Smooth muscle cell (in vitro differentiated cells): ENCODE measurements at regions not wholly inside any gene's neighbourhood (a gene's known extent, or its start where the extent isn't known, plus 50 kb on each side); places are given as distances from the start of the nearest gene placed in this dataset.
A peak's percentile ranks its signal among the peaks of the same experiment; 100 is the strongest.

Source experiments
- DNase-seq: peaks from one replicate; lab custom pipeline; 2025; ENCODE audit not compliant: unreplicated experiment; lab: John Stamatoyannopoulos, UW
- H2AFZ ChIP-seq: fragments of 200-600 bp; sonication (generic); 2 replicates; pipeline ENCODE4 v1.6.0; 2016; ENCODE audit warnings: antibody characterized with exemption, low read depth, mild to moderate bottlenecking
- H3F3A ChIP-seq: fragments of 200-600 bp; sonication (generic); 2 replicates; pipeline ENCODE4 v1.6.0; 2017; ENCODE audit warnings: antibody characterized with exemption, low read depth
- H3K27ac ChIP-seq: fragments of 200-600 bp; sonication (generic); 2 replicates; pipeline ENCODE4 v1.5.1; 2016; ENCODE audit warnings: low read depth, mild to moderate bottlenecking
- H3K27me3 ChIP-seq: fragments of 200-600 bp; sonication (generic); 2 replicates; pipeline ENCODE4 v1.6.1; 2016; ENCODE audit warnings: low read depth, mild to moderate bottlenecking
- H3K36me3 ChIP-seq: fragments of 200-600 bp; sonication (generic); 2 replicates; pipeline ENCODE4 v1.5.1; 2016; ENCODE audit warnings: low read depth
- H3K4me1 ChIP-seq: fragments of 200-600 bp; sonication (generic); 2 replicates; pipeline ENCODE4 v1.5.1; 2016; ENCODE audit warnings: low read depth
- H3K4me2 ChIP-seq: fragments of 200-600 bp; sonication (generic); 2 replicates; pipeline ENCODE4 v1.6.0; 2016; ENCODE audit warnings: mild to moderate bottlenecking
- H3K4me3 ChIP-seq: fragments of 200-600 bp; sonication (generic); 2 replicates; pipeline ENCODE4 v1.5.1; 2016; ENCODE audit warnings: mild to moderate bottlenecking
- H3K79me2 ChIP-seq: fragments of 200-600 bp; sonication (generic); 2 replicates; pipeline ENCODE4 v1.6.0; 2016; ENCODE audit warnings: low read depth, mild to moderate bottlenecking
- H3K9ac ChIP-seq: fragments of 200-600 bp; sonication (generic); 2 replicates; pipeline ENCODE4 v1.6.0; 2016; ENCODE audit warnings: low read depth
- H3K9me3 ChIP-seq: fragments of 200-600 bp; sonication (generic); replicated peaks from 2 replicates; pipeline ENCODE4 v1.5.1; 2016; ENCODE audit warnings: low read depth
- H4K20me1 ChIP-seq: fragments of 200-600 bp; sonication (generic); 2 replicates; pipeline ENCODE4 v1.6.0; 2016; ENCODE audit warnings: low read depth
- CTCF ChIP-seq: fragments of 200-600 bp; sonication (generic); IDR thresholded peaks from 2 replicates; pipeline ENCODE4 v1.5.1; 2017; ENCODE audit warnings: borderline replicate concordance, mild to moderate bottlenecking, antibody characterized with exemption; ENCODE audit not compliant: insufficient read depth, poor library complexity, severe bottlenecking
- WGBS: methylation state at CpG from one replicate; pipeline ENCODE4 v1.1.7; 2016; ENCODE audit warnings: low lambda C conversion rate; 5-methylcytosine and 5-hydroxymethylcytosine counted together

GRCh38 chr18:55743133-55743532 lies 155.1 kb upstream of the TCF4 start:
- H3K4me1 ChIP-seq, result peaks cover 6% of the 10 kb centered on the region
- H2AFZ ChIP-seq, result no peak overlapping the region
- H3F3A ChIP-seq, result no peaks in the 10 kb centered on the region
- H3K4me3 ChIP-seq, result no peak overlapping the region
- H3K27ac ChIP-seq, result no peak overlapping the region
- TF ChIP-seq CTCF, result no peak
- no peaks in the 10 kb centered on the region for H3K9me3 ChIP-seq
- H3K36me3 ChIP-seq, result no peaks in the 10 kb centered on the region
- H3K9ac ChIP-seq, result no peak overlapping the region
- no peaks in the 10 kb centered on the region for H3K79me2 ChIP-seq
- no peaks in the 10 kb centered on the region for H4K20me1 ChIP-seq
- DNase-seq, result no peak
- 93% methylated on average over 2 of the region's 2 CpGs for WGBS
- no peaks in the 10 kb centered on the region for H3K27me3 ChIP-seq
- no peak overlapping the region for H3K4me2 ChIP-seq

- no peak overlapping the region for H3K9ac ChIP-seq
- H3K79me2 ChIP-seq, result no peaks in the 10 kb centered on the region
- 68% methylated on average over 2 of the region's 2 CpGs for WGBS
- no peak for TF ChIP-seq CTCF
- no peak overlapping the region for H3K4me2 ChIP-seq
- no peak overlapping the region for H3K4me3 ChIP-seq
- no peaks in the 10 kb centered on the region for H3K9me3 ChIP-seq
- H4K20me1 ChIP-seq, result no peaks in the 10 kb centered on the region
- H3F3A ChIP-seq, result no peaks in the 10 kb centered on the region
- DNase-seq, result no peak
- H2AFZ ChIP-seq, result no peak overlapping the region
- no peak overlapping the region for H3K27ac ChIP-seq
- no peaks in the 10 kb centered on the region for H3K27me3 ChIP-seq
- H3K36me3 ChIP-seq, result no peaks in the 10 kb centered on the region
- no peaks in the 10 kb centered on the region for H3K4me1 ChIP-seq
These were observed 151.5 kb upstream of the TCF4 start for GRCh38 chr18:55739488-55739887.

GRCh38 chr18:55738483-55739114 lies 150.6 kb upstream of the TCF4 start:
- Histone ChIP-seq H3K4me3 (no peak overlapping the region), H3K79me2 (no peaks in the 10 kb centered on the region), H3K27me3 (no peaks in the 10 kb centered on the region), H4K20me1 (no peaks in the 10 kb centered on the region), H3K36me3 (no peaks in the 10 kb centered on the region), H3K4me1 (no peaks in the 10 kb centered on the region), H3K9me3 (no peaks in the 10 kb centered on the region), H3F3A (no peaks in the 10 kb centered on the region), H3K4me2 (no peak overlapping the region), H3K9ac (peak overlapping the region; percentile 4), H2AFZ (no peak overlapping the region), H3K27ac (peak overlapping the region; percentile 80)
- no peak for TF ChIP-seq CTCF
- WGBS, result 83% methylated on average over 3 of the region's 3 CpGs
- DNase-seq, result no peak
